A549 (cell line): ENCODE measurements at regions not wholly inside any gene's neighbourhood (a gene's known extent, or its start where the extent isn't known, plus 50 kb on each side); places are given as distances from the start of the nearest gene placed in this dataset.

Source experiments
- EP300 ChIP-seq, 2 experiments: fragments of >200 bp; sonication (Bioruptor Twin); formaldehyde crosslinking; IDR thresholded peaks; 2 replicates in 1 of 2; 3 replicates in 1 of 2; pipeline ENCODE4 v1.6.1; 2016 to 2017
- JUN ChIP-seq, 2 experiments: fragments of >200 bp; sonication (Bioruptor Twin); formaldehyde crosslinking; IDR thresholded peaks; 2 replicates in 1 of 2; 3 replicates in 1 of 2; pipeline ENCODE4 v1.6.1; 2016 to 2017
- POLR2A ChIP-seq: IDR thresholded peaks from 2 replicates; pipeline ENCODE4 v1.6.1; 2012; ENCODE audit warnings: mild to moderate bottlenecking, low read length
- TF ChIP-seq, protein P1 (sequence below): fragments of >200 bp; sonication (Bioruptor Twin); formaldehyde crosslinking; IDR thresholded peaks from 3 replicates; pipeline ENCODE4 v1.5.1; 2016

DNA sequence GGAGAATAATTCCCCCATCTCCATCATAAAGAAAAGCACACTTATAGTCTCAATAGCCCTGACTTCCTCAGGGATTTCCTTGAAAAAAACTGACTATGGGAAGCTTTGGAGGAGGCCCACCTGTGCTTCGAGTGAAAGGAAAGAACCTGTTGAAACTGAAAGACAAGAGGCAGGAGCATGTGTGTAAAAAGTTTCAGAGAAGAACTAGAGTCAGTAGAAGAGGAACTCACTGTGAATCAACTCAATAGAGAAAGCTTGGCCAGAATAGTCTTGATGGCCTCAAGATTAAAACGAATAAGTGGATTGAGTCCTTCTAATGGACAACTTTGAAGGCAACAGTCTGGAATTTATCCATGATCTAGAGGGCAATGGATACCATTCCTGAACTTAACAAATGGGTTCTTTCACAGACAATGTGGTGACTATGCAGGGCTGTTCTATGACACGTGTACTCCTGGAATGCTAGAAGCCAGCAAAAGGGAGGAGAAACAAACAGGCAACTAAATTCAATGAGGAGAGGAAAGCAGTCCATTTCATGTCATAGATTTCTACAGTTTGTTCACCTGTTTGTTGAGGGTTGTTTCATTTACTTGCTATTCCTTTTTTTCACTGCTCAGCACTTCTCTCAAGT is 442.3 kb downstream of the GRB14 start:
- TF ChIP-seq, protein P1, sequence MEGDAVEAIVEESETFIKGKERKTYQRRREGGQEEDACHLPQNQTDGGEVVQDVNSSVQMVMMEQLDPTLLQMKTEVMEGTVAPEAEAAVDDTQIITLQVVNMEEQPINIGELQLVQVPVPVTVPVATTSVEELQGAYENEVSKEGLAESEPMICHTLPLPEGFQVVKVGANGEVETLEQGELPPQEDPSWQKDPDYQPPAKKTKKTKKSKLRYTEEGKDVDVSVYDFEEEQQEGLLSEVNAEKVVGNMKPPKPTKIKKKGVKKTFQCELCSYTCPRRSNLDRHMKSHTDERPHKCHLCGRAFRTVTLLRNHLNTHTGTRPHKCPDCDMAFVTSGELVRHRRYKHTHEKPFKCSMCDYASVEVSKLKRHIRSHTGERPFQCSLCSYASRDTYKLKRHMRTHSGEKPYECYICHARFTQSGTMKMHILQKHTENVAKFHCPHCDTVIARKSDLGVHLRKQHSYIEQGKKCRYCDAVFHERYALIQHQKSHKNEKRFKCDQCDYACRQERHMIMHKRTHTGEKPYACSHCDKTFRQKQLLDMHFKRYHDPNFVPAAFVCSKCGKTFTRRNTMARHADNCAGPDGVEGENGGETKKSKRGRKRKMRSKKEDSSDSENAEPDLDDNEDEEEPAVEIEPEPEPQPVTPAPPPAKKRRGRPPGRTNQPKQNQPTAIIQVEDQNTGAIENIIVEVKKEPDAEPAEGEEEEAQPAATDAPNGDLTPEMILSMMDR, result no peak
- TF ChIP-seq JUN (IDR thresholded peaks at IDR 0.05), result no peak
- no peak for TF ChIP-seq POLR2A
- no peak for TF ChIP-seq EP300 (IDR thresholded peaks at IDR 0.05)
